SK-N-SH treated with all-trans-retinoic acid at 6 μM for 48 hours (cell line): ENCODE measurements at regions not wholly inside any gene's neighbourhood (a gene's known extent, or its start where the extent isn't known, plus 50 kb on each side); places are given as distances from the start of the nearest gene placed in this dataset.

Experiments
- ATAC-seq: fragments of 200-7000 bp; cut with Tn5 transposase; 3 replicates; pipeline ENCODE4 v1.9.1; 2020; ENCODE audit warnings: mild to moderate bottlenecking, moderate library complexity
- BACH2 ChIP-seq: fragments of 250-450 bp; sonication (Bioruptor Pico); IDR thresholded peaks from 2 replicates; pipeline ENCODE4 v1.9.0; 2021; ENCODE audit warnings: mild to moderate bottlenecking, borderline replicate concordance
- CSDC2 ChIP-seq: fragments of 250-450 bp; sonication (Bioruptor Pico); IDR thresholded peaks from 2 replicates; pipeline ENCODE4 v1.5.0; 2020; ENCODE audit warnings: mild to moderate bottlenecking, moderate library complexity
- ESRRG ChIP-seq: fragments of 250-450 bp; sonication (Bioruptor Pico); IDR thresholded peaks from 2 replicates; pipeline ENCODE4 v1.6.1; 2021; ENCODE audit warnings: mild to moderate bottlenecking
- GLIS3 ChIP-seq: fragments of 250-450 bp; sonication (Bioruptor Pico); IDR thresholded peaks from 2 replicates; pipeline ENCODE4 v1.5.0; 2020; ENCODE audit warnings: mild to moderate bottlenecking, moderate library complexity
- ISL1 ChIP-seq: fragments of 250-450 bp; sonication (Bioruptor Pico); IDR thresholded peaks from 2 replicates; pipeline ENCODE4 v2.1.2; 2022; ENCODE audit warnings: mild to moderate bottlenecking, moderate library complexity
- PPARA ChIP-seq: fragments of 250-450 bp; sonication (Bioruptor Pico); IDR thresholded peaks from 2 replicates; pipeline ENCODE4 v1.5.0; 2020; ENCODE audit warnings: mild to moderate bottlenecking, borderline replicate concordance
- RARB ChIP-seq: fragments of 250-450 bp; sonication (Bioruptor Pico); IDR thresholded peaks from 2 replicates; pipeline ENCODE4 v1.8.0; 2021; ENCODE audit warnings: mild to moderate bottlenecking, moderate library complexity
- SNAI2 ChIP-seq: fragments of 250-450 bp; sonication (Bioruptor Pico); IDR thresholded peaks from 2 replicates; pipeline ENCODE4 v1.5.0; 2020; ENCODE audit warnings: mild to moderate bottlenecking, moderate library complexity
- TCF4 ChIP-seq: fragments of 250-450 bp; sonication (Bioruptor Pico); IDR thresholded peaks from 2 replicates; pipeline ENCODE4 v1.8.0; 2021; ENCODE audit warnings: mild to moderate bottlenecking, moderate library complexity, borderline replicate concordance
- TOX ChIP-seq: fragments of 250-450 bp; sonication (Bioruptor Pico); IDR thresholded peaks from 2 replicates; pipeline ENCODE4 v1.8.0; 2021; ENCODE audit warnings: mild to moderate bottlenecking, moderate library complexity, borderline replicate concordance
- ZC3H10 ChIP-seq: fragments of 250-450 bp; sonication (Bioruptor Pico); IDR thresholded peaks from 2 replicates; pipeline ENCODE4 v1.5.1; 2021; ENCODE audit warnings: mild to moderate bottlenecking, moderate library complexity
- ZFP3 ChIP-seq: fragments of 250-450 bp; sonication (Bioruptor Pico); IDR thresholded peaks from 2 replicates; pipeline ENCODE4 v1.5.0; 2020; ENCODE audit warnings: mild to moderate bottlenecking, moderate library complexity
- ZFP30 ChIP-seq: fragments of 450-650 bp; formaldehyde crosslinking; IDR thresholded peaks from 2 replicates; pipeline ENCODE4 v1.5.0; 2022; ENCODE audit warnings: mild to moderate bottlenecking, moderate library complexity
- ZNF565 ChIP-seq: fragments of 450-650 bp; formaldehyde crosslinking; conservative IDR thresholded peaks from 2 replicates; pipeline ENCODE4 v1.5.0; 2020; ENCODE audit warnings: low read depth, mild to moderate bottlenecking, moderate library complexity
- ZNF70 ChIP-seq: fragments of 450-650 bp; formaldehyde crosslinking; IDR thresholded peaks from 2 replicates; pipeline ENCODE4 v1.5.0; 2020; ENCODE audit warnings: mild to moderate bottlenecking, moderate library complexity
- ZNF8 ChIP-seq: fragments of 450-650 bp; formaldehyde crosslinking; IDR thresholded peaks from 2 replicates; pipeline ENCODE4 v1.5.0; 2020; ENCODE audit warnings: mild to moderate bottlenecking, moderate library complexity
- TF ChIP-seq, protein P1 (sequence below): fragments of 250-450 bp; sonication (Bioruptor Pico); IDR thresholded peaks from 2 replicates; pipeline ENCODE4 v1.8.0; 2020; ENCODE audit warnings: mild to moderate bottlenecking, moderate library complexity, borderline replicate concordance
- TF ChIP-seq, protein P2 (sequence below): fragments of 250-450 bp; sonication (Bioruptor Pico); IDR thresholded peaks from 2 replicates; pipeline ENCODE4 v1.5.0; 2020; ENCODE audit warnings: mild to moderate bottlenecking, moderate library complexity
- TF ChIP-seq, protein P3 (sequence below): fragments of 250-450 bp; sonication (Bioruptor Pico); IDR thresholded peaks from 2 replicates; pipeline ENCODE4 v1.8.0; 2021; ENCODE audit warnings: low read depth, mild to moderate bottlenecking, moderate library complexity, borderline replicate concordance
- TF ChIP-seq, protein P4 (sequence below): fragments of 250-450 bp; sonication (Bioruptor Pico); IDR thresholded peaks from 2 replicates; pipeline ENCODE4 v1.5.1; 2020; ENCODE audit warnings: low read depth, mild to moderate bottlenecking, moderate library complexity
- TF ChIP-seq, protein P5 (sequence below): fragments of 250-450 bp; sonication (Bioruptor Pico); IDR thresholded peaks from 2 replicates; pipeline ENCODE4 v1.5.1; 2021; ENCODE audit warnings: mild to moderate bottlenecking, moderate library complexity

DNA sequence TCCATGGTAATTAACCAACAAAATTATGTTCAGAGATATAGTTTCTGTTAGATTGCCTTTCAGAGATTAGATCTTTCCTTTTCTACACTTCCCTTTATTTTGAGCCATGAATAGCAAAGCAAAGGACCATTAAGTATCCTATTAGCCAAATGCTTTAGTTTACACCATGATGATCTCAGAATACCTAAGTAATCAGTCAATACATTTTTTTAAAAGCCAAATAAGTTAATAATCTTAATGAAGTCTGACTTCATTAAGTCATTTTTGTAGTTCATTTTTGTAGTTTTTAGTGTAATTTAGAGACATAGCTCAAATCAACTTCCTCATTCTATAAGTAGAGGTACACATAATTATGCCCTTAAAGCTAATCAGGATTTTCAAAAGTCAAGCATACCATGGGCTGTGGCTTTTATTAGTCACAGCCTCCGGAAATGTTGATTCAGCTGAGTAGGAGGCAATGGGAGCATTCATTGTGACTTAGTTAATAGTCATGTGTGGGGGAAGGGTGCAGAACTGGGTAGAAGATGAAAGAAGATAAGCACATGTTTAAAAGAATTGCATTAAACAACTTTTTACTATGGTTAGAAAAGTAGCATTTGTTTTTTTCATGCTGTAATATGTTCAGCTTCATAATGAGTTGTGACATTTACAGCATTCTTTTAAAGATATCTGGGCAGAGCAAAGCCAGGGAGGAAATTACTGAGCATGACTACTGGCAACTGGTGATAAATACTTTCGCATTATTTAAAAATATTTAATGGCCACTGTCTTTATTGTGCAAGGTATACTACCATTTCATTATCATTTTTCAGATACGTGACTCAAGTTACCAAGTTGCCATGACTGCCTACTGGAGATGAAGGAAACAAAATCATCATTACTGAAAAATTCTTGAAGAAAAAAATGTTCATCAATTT lies 57.3 kb upstream of the CCDC71L start (continued):
- no peak for TF ChIP-seq ZNF565 (CRISPR knock-in tag)
- TF ChIP-seq ZC3H10, result peak; percentile 93
- TF ChIP-seq SNAI2 (CRISPR knock-in tag), result no peak
- peak; percentile 99 for TF ChIP-seq ISL1 (CRISPR knock-in tag)
- peak; percentile 65; the same call in 1 of the 2 replicates for TF ChIP-seq TOX
- TF ChIP-seq ZFP3 (CRISPR knock-in tag), result peak; percentile 31; the same call in 1 of the 2 replicates
- no peak for TF ChIP-seq GLIS3
- TF ChIP-seq RARB, result no peak; the same call in 1 of the 2 replicates

DNA sequence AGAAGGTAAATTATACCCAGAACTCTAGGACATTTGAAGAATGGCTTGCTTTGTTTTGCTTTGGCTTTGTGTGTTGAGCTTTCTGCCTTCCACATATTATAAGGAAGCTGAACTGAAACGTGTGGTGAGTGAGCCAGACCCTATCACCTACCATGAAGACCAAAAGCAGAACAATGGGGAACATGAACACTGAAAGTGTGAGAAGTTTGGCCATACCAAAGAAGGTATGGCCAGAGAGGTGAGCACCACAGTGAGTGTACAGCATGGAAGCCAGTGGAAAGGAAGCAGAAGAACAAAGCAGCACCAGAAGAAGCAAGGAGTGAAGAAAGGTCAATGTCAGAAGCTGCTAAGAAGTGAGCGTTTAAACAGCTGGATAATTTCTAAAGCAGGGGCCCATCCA lies 59.7 kb upstream of the CCDC71L start:
- no peak for ATAC-seq
- no peak for TF ChIP-seq ISL1 (CRISPR knock-in tag)
- no peak for TF ChIP-seq ZC3H10
- TF ChIP-seq CSDC2 (CRISPR knock-in tag), result no peak
- TF ChIP-seq, protein P1, sequence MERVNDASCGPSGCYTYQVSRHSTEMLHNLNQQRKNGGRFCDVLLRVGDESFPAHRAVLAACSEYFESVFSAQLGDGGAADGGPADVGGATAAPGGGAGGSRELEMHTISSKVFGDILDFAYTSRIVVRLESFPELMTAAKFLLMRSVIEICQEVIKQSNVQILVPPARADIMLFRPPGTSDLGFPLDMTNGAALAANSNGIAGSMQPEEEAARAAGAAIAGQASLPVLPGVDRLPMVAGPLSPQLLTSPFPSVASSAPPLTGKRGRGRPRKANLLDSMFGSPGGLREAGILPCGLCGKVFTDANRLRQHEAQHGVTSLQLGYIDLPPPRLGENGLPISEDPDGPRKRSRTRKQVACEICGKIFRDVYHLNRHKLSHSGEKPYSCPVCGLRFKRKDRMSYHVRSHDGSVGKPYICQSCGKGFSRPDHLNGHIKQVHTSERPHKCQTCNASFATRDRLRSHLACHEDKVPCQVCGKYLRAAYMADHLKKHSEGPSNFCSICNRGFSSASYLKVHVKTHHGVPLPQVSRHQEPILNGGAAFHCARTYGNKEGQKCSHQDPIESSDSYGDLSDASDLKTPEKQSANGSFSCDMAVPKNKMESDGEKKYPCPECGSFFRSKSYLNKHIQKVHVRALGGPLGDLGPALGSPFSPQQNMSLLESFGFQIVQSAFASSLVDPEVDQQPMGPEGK (CRISPR knock-in tag), result no peak
- no peak for TF ChIP-seq ESRRG (CRISPR knock-in tag)
- TF ChIP-seq, protein P2, sequence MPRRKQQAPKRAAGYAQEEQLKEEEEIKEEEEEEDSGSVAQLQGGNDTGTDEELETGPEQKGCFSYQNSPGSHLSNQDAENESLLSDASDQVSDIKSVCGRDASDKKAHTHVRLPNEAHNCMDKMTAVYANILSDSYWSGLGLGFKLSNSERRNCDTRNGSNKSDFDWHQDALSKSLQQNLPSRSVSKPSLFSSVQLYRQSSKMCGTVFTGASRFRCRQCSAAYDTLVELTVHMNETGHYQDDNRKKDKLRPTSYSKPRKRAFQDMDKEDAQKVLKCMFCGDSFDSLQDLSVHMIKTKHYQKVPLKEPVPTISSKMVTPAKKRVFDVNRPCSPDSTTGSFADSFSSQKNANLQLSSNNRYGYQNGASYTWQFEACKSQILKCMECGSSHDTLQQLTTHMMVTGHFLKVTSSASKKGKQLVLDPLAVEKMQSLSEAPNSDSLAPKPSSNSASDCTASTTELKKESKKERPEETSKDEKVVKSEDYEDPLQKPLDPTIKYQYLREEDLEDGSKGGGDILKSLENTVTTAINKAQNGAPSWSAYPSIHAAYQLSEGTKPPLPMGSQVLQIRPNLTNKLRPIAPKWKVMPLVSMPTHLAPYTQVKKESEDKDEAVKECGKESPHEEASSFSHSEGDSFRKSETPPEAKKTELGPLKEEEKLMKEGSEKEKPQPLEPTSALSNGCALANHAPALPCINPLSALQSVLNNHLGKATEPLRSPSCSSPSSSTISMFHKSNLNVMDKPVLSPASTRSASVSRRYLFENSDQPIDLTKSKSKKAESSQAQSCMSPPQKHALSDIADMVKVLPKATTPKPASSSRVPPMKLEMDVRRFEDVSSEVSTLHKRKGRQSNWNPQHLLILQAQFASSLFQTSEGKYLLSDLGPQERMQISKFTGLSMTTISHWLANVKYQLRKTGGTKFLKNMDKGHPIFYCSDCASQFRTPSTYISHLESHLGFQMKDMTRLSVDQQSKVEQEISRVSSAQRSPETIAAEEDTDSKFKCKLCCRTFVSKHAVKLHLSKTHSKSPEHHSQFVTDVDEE (CRISPR knock-in tag), result no peak
- no peak for TF ChIP-seq PPARA (CRISPR knock-in tag)
- TF ChIP-seq, protein P3, sequence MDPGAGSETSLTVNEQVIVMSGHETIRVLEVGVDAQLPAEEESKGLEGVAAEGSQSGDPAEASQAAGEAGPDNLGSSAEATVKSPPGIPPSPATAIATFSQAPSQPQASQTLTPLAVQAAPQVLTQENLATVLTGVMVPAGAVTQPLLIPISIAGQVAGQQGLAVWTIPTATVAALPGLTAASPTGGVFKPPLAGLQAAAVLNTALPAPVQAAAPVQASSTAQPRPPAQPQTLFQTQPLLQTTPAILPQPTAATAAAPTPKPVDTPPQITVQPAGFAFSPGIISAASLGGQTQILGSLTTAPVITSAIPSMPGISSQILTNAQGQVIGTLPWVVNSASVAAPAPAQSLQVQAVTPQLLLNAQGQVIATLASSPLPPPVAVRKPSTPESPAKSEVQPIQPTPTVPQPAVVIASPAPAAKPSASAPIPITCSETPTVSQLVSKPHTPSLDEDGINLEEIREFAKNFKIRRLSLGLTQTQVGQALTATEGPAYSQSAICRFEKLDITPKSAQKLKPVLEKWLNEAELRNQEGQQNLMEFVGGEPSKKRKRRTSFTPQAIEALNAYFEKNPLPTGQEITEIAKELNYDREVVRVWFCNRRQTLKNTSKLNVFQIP (CRISPR knock-in tag), result no peak
- TF ChIP-seq GLIS3, result no peak
- TF ChIP-seq ZNF8 (CRISPR knock-in tag), result no peak
- TF ChIP-seq ZNF565 (CRISPR knock-in tag), result no peak
- no peak for TF ChIP-seq SNAI2 (CRISPR knock-in tag)
- TF ChIP-seq ZNF70 (CRISPR knock-in tag), result no peak
- TF ChIP-seq TOX, result no peak
- TF ChIP-seq RARB, result no peak
- no peak for TF ChIP-seq BACH2
- TF ChIP-seq ZFP3 (CRISPR knock-in tag), result no peak

DNA sequence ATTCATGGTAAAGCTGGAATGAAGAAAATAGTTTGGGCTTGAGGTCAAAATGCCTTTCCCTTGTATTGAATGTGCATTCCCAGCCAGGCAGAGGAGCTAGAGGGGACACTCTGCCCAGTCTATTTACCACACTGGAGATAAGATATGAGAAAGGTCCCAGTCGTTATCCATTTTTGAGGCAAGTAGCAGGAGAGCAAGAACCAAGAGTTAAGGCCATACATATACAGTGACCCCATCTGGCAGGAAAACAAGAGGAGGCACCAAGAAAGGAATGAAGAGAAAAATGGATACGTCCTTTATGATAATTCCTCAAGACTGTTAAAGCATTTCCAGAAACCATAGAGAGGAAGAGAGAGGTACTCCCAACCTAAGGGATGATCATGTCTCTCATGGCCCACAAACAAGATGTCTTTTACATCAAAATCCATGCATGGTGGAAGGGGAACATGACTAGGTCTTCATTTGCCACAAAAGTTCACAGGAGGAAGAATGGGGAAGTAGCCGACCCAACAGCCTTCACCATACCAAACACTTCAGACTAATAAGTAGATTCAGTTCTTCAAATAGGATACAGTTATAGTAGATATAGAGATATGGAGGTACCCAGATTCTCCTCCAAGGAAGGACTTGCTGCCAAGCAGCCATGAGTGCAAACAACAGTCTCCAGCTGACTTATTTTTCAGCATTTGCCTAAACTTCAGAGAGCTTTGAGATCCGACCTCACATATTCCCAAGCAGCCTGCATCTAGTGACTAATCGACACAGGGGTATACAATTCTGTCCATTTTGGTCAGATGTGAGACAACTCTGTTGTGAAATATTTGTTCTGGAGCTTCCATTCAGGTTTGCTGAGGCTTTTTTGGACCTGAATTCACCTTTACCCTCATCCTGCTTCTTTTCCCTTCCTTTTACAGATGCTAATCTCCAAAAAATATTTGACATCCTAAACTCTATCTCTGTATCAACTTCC lies 61.1 kb upstream of the CCDC71L start:
- no peak for ATAC-seq
- TF ChIP-seq TOX, result no peak
- TF ChIP-seq, protein P4, sequence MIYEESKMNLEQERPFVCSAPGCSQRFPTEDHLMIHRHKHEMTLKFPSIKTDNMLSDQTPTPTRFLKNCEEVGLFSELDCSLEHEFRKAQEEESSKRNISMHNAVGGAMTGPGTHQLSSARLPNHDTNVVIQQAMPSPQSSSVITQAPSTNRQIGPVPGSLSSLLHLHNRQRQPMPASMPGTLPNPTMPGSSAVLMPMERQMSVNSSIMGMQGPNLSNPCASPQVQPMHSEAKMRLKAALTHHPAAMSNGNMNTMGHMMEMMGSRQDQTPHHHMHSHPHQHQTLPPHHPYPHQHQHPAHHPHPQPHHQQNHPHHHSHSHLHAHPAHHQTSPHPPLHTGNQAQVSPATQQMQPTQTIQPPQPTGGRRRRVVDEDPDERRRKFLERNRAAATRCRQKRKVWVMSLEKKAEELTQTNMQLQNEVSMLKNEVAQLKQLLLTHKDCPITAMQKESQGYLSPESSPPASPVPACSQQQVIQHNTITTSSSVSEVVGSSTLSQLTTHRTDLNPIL (CRISPR knock-in tag), result no peak
- no peak for TF ChIP-seq CSDC2 (CRISPR knock-in tag)
- TF ChIP-seq ESRRG (CRISPR knock-in tag), result no peak
- TF ChIP-seq, protein P3 (CRISPR knock-in tag), result no peak
- TF ChIP-seq, protein P5, sequence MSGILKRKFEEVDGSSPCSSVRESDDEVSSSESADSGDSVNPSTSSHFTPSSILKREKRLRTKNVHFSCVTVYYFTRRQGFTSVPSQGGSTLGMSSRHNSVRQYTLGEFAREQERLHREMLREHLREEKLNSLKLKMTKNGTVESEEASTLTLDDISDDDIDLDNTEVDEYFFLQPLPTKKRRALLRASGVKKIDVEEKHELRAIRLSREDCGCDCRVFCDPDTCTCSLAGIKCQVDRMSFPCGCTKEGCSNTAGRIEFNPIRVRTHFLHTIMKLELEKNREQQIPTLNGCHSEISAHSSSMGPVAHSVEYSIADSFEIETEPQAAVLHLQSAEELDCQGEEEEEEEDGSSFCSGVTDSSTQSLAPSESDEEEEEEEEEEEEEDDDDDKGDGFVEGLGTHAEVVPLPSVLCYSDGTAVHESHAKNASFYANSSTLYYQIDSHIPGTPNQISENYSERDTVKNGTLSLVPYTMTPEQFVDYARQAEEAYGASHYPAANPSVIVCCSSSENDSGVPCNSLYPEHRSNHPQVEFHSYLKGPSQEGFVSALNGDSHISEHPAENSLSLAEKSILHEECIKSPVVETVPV, result no peak
- no peak for TF ChIP-seq ZFP3 (CRISPR knock-in tag)
- TF ChIP-seq TCF4 (CRISPR knock-in tag), result no peak
- TF ChIP-seq ZFP30 (CRISPR knock-in tag), result no peak
- no peak for TF ChIP-seq ISL1 (CRISPR knock-in tag)
- TF ChIP-seq, protein P1 (CRISPR knock-in tag), result no peak
- TF ChIP-seq ZNF8 (CRISPR knock-in tag), result no peak
- TF ChIP-seq RARB, result no peak
